HG03025 (cell line): ENCODE measurements at regions not wholly inside any gene's neighbourhood (a gene's known extent, or its start where the extent isn't known, plus 50 kb on each side); places are given as distances from the start of the nearest gene placed in this dataset.

Experiments used
- ATAC-seq: cut with Tn5 transposase; IDR thresholded peaks from one replicate; pipeline ENCODE4 v1.9.1; 2021; ENCODE audit warnings: mild to moderate bottlenecking, moderate library complexity; ENCODE audit not compliant: unreplicated experiment, low FRiP score

DNA sequence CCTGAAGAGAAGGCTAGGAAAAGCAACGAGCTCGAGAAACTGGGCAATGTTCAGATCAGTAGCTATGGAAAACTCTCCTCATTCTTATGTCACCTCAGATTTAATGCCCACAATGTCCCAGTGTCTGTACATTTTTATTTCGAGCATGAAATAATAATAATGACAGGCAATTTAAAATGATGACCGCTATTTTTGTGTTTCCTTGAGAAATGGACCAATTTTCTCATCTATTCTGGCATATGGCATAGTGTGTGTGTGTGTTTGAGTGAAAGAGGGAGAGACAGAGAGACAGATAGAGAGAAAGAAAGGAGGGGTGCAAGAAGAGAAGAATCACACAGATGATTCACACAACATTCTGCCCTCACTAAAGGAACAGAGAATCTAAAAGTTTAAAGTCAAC lies 119.1 kb upstream of the C1orf21 start:
- ATAC-seq = no peak

DNA sequence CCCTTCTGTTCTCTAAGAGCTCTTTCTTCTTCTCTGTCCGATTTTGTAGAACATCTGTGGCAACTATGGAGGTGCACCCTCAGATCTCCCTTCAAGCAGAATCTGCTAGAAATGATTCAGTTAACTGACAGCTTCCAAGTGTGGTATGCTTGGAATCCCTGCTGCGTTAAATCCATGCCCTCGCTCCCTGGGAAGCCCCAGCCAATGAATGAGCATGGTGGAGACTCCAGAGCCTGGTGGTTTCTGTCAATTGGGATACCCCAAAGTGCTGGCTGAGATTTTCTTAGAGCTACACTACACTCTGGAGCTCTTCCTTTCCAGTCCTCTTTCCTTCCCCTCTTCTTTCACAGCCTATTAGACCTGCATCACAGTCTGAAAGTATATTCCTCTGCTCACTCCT lies 116.3 kb upstream of the C1orf21 start:
- no peak for ATAC-seq

DNA sequence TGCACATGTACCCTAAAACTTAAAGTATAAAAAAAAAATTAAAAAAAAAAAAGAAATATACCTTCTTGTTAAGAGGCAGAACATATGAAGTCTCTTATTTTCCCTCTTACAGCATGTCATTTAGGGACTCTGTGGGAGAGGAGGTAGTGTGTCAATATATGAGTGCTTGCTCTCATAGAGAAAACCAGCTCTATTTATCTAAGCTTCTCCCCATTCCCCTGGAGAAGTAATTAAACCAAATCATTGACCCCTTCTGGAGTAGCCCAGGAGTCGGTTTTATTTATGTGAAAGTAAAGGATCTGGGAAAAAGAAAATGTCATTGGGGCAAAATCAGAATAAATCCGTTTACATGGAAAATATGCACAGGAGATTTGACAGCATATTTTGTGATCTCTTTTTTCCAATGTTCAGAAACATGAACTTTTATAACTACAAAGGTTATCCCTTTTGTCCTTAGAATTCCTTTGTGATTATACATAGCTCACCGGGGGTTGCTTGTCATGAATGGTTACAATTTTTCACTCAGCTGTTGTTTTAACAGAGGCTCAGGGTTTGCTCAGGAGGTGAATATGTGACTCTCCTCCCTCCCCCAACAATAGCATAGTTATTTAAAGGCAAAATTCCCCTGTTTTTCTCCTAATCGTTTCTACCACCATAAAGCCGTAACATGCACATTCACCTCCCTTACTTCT lies 114.5 kb upstream of the C1orf21 start:
- ATAC-seq = no peak

DNA sequence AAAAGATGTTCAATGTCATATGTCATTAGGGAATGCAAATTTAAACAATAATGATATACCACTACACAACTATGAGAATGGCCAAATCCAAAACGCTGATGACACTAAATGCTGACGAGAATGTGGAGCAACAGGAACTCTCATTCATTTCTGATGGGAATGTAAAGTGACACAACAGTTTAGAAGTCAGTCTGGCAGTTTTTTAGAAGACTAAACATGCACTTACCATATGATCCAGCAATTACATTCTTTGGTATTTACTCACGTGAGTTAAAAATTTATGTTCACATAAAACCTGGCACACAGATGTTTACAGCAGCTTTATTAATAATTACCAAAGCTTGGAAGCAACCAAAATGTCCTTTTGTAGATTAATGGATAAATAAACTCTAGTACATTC lies 110.4 kb upstream of the C1orf21 start:
- no peak for ATAC-seq

DNA sequence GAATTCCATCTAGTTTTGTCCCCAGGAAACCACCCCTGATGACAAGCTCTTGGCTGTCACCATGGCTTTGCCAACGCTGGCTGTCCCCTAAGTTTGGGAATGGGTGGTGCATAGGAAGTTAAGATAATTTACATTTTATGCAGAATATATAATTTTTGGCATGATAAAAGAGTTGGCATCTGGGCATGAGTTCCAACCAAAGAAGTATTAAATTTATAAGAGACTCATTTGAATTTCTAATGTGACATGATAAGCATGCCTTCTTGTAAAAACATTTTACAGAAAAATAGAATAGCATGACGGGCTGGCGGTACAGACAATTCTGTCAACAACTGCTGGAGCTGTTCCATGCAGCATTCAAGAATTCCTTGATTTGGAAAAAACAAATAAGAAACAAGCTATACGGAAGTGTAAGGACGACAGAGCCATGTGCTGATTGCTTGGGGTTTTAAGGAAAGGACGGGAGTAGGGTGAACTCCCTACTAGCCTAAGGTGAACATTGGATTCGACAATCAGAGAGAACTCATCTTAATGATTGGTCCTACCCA lies 106.8 kb upstream of the C1orf21 start:
- no peak for ATAC-seq

DNA sequence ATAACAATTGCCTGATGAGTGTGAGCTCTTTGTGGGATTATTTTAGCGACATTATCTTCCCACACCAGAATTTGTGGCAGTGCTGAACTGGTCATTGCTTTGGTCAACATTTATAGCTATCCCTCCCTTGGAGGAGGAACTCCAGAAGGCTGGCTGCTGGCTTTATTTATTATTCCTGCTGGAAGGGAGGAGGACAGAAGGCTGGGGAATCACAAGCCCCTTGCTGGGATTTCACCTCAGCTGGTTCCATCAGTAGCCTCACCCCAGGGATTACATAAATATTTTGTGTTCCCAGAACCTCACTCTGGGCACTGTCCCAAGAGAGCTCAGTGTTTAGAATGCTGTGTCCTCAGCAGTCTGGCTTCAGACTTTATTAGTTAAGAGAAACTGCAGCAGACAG lies 102.8 kb upstream of the C1orf21 start:
- ATAC-seq = no peak

DNA sequence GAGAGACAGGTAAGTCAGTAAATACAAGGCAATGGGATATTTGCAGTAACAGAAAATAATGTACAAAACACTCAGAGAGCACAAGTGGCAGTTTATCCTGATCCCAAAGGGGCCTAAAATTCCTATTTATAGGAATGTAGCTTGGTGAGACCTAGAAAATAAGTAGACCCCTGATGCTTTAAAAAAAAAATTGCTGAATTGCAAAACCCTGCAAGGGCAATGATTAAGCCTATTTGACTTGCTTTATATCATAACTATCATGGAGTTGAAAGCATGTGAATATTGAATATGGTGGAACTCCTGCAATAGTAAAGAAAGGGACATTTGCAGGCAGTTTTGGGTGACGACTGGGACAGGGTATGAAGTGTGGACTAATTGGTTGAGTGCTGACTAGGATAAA lies 101.9 kb upstream of the C1orf21 start:
- ATAC-seq = no peak

DNA sequence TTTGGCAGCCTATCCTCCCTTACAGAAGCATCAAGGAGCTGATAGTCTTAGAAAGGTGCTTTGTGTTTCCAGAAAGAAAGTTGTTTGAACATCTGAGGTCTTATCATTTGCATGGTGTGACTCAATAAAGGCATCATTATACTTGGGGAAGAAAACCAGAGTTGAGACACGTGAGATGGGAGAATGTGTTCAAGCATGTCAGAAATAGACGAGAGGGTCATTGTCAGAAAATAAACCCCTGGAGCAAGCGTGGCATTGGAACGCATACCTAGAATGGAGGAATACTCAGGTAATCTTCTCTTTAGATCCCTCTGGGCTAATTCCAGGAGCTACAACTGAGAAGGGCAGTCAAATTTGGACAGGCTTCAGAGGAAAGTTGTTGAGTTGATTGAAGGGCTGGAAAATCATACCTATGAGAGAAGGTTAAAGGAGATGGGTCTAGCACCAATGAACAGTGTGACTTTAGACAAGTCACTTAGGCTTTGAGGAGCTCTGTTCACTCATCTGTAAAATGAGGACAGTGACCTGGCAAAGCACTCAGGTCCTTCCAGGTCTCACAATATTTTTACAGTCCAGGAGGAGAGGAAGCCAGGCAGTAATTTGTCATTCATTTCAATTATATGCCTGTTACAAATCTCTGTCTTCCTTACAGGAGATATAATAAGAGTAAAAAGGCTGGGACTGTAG lies 101.3 kb upstream of the C1orf21 start:
- ATAC-seq = no peak

DNA sequence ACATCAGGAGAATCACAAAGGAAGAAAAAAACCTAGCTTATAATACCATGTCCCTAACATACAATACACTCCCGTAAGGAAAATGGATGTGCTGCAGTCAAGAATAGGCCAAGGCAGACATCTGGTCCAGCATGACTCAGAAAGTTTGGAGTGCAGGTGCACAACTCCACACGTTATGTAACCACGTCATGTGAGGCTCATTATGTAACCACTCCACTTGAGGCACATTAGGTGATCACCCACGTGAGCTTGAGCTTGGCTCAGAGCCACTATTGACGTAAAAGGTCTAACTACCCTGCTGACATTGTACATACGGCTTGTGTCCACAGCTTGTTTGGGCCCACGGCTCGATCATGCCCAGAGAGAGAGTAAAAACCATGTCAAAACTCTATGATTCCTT lies 99.8 kb upstream of the C1orf21 start:
- no peak for ATAC-seq

DNA sequence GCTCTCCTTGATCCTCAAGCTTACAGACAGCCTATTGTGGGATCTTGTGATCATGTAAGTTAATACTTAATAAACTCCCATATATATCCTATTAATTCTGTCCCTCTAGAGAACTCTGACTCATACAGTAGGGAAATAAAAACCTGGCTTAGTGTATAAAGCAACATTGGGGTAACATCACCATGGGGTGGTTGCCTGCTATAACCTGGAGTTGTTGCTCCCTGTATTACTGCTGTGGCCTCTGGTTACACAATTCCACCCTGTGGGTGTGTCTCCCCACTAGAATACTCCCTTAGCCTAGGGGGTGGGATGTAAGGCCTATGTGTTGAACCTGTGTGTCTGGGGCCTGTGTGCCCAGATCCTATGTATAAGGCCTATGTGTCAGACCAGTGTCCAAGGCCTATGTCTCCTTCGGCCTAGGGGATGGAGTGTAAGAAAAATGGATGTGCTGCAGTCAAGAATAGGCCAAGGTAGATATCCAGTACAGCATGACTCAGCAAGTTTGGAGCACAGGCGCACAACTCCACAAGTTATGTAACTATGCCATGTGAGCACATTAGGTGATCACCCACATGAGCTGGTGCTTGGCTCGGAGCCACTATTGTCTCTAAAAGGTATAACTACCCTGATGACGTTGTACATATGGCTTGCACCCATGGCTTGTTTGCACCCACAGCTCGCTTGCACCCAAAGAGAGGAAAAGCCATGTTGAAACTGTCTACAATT lies 96.8 kb upstream of the C1orf21 start:
- ATAC-seq = no peak

DNA sequence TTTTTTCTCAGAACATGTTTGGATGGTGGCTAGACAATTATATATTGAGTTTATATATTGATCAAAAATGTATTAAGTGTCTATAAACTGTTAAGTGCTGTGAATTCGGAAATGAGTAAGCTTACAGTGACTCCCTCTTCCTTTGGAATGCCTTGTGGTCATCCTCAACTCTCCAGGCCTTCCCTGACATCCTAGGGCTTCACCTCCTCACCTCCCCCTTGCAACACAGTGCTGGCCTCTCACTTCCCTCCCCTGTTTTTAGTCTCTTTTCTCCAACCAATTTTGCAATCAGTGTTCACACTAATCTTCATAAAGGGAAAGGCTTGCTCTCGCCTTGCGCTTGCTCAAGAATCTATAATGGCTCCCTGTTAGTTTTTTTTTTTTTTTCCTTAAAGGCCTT lies 95.1 kb upstream of the C1orf21 start:
- no peak for ATAC-seq

DNA sequence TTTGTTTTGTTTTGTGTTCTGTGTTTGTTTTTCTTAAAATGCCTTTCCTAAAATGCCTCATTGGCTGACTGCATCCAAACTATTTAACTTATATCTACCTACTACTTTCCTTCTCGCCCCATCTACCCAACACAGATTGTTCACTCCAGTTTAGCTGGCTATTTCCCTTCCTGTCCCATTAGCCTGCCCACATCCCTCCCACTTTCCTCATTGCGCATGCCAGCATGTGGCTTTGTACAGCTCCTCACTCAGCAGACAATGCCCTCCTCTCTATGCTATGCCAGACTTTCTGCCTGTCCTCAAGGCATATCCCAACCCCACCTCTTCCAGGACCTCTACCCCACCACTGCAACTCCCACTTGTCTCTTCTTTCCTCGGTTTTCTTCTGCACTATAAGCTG lies 94.7 kb upstream of the C1orf21 start:
- no peak for ATAC-seq

DNA sequence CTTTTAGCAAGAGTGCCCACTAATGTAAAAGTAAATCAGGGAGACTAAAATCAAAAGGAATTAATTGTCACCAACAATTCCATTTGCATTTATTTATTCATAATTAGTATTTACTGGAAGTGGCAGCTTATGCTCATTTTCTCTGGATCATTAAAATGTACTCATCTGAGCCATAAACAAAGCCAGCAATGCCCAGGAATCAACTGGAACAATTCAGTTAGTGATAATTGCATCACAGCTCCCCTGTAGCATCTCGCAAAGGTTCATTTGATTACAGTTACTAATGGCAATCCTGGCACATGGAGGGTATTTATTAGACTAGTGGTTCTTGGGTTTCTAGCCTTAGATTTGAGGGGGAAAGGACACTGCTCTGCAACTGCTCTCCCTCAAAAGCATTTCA lies 92.7 kb upstream of the C1orf21 start:
- no peak for ATAC-seq

DNA sequence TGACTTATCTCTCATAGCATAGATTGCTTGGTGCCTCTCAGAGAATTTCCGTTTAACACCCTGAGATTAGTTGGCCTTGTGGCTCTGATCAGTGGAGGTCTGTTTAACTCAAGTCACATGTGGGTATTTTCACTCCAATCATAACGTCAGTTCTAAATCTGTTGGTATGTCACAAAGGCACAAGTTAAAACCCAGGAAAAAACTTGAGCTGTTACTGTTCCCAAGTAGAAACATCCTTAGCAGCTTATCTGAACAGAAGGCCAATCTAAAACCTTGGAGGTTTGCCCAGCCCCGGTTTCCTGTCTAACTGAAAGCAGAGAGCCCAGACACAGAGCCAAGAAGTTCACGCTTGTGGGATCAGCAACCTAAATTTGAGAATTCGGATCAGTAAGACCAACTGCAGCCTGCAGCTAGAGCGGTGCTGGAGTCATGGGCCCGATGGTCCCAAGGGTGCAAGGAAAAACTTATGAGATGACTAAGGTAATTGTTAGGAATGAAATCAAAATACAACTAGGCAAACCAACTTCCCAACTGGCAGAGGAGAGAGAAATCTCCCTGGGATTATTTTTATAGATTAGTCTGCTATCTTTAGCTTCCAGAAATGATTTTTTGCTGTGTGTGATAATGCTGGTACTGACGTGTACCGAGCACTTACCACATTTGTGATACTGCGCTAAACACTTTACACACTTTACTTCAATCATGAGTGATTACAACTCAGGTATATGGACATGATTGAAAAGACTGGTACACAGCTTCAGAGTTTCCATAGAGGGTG lies 90.2 kb upstream of the C1orf21 start:
- ATAC-seq = no peak

DNA sequence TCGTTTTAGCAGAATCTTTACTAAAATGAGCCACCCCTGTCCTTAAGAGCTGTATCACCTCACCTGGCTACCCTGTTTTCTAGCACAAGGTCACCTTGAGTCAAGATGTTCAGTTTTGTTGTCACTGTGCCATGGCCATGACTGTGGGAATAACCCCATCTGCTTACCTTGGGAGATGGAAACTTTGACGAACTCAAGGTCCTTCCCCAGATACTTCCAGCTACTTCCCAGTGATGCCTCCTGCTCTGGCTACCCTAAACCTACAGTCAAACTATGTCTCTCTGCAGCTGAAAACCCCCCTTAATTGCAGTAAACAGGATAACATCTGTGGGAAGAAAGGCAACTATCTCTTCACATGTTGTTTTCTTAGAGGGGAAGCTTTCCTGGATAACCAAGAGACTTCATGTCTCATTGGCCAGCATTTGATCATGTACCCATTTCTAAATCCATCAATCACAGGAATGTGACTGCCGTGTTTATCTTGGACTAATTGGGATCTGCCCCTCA lies 89.5 kb upstream of the C1orf21 start:
- no peak for ATAC-seq

DNA sequence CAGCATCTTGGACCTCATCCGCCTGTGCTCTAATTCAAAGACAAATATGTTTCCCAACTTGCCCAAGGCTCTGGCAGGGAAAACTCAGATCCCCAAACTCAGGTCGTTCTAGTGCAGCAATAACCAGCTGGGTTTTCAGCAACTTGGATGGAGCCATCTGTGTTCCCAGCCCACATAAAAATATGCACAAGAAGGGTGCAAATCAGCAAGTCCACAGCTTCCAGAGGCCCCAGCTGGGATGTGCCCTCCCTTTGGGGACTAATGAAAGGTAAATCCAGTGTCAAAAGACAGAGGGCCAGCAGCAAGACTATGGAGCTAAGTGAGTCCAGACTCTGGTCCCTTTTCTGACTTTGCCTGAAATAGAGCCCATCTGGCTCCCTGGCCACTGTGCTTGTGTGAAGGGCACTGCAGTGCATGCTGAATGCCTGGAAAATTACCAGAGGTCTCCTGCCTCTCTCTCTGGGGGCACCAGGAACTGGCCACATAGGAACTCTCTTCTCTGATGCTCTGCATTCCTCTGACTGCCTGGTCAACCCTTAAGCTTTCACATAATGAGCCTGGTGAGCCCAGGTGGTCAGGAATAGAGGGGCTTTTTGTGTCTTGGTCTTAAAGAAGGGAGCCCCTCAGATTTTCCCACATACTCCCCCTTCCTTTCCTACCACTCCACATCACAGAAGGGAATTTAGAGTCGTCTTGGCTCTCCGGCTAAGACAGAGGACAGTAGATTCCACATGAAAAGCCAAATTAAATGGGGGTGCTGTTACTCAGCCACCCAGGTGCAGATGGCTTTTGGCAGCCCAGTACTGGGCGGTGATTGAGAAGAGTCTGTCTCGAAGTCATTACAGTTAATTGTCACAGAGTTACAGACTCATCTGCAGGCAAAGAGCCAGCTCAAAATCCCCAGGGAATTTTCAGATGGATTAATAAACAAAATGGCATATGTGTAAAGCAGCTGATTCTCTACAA lies 88.1 kb upstream of the C1orf21 start:
- ATAC-seq = no peak

DNA sequence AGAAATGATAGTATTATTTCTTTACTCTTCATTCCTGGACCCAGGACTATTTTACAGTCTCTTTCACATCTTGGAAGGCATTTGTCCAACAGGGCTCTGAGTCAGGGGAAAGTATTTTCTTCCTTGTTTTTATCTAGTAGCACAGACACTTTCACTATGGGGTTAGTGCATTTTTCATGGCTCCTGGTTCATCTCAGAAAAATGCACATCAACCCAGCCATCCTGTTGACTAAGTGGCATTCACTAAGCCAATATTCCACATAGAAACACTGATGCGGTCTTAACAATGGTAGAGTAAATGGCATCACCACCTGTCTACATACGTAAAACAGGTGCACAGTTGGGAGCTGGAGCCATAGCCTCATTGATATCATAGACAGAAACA lies 87.4 kb upstream of the C1orf21 start:
- no peak for ATAC-seq

DNA sequence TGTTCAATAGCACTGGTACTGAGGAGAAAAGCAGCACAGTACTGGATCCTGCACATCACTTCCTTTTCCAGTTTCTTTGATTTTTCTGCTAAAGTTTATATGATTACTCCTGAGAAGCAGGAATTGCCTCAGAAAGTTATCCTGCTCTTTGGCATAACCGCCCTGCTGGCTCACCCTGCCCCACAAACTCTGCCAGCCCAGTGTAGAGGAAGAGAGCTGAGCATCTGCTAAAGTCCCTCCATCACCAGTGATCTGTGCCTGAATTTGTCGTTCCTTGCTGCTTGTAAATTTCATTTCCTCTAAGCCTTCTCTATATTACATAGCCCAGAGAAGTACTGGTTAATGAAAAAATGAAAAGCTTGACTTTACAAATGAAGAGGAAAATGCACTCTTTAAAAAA lies 87.0 kb upstream of the C1orf21 start:
- ATAC-seq = no peak

DNA sequence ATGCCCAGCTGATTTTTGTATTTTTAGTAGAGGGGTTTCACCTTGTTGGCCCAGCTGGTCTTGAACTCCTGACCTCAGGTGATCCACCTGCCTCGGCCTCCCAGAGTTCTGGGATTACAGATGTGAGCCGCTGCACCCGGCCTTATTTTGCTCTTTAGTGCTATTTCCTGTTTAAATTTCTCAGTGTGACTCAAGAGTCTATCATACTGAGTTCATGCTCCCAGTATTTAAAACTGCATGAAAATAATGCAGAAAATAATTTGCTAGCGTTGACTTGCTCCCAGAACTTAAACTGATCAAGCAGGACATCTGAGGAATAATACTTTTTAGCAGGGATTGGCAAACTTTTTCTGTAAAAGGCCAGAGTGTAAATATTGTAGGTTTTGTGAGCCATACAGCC lies 86.4 kb upstream of the C1orf21 start:
- ATAC-seq = no peak

DNA sequence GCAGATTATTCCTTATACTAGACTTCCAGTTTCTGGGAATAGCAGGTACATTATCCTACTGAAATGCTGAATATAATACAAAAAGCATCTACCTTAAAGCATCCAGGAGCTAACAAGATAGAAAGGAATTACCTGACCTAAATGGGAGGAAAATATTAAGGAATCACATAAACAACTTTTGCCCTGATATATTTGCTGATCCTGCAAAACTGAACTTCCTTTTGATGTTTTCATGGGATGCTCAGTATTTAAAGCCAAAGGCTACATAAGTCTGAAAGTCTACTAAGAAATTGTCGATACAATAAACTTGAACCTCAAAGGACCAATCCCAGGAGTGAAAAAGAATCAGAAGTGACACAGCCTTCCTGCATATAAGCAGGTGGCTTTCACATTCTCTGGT lies 85.6 kb upstream of the C1orf21 start:
- ATAC-seq = no peak
